22Rv1 (cell line): ENCODE measurements at regions not wholly inside any gene's neighbourhood (a gene's known extent, or its start where the extent isn't known, plus 50 kb on each side); places are given as distances from the start of the nearest gene placed in this dataset.

ENCODE experiments used
- H3K27ac ChIP-seq: fragments of 450-650 bp; 2 replicates; pipeline ENCODE4 v1.5.1; 2017
- CTCF ChIP-seq: fragments of 450-650 bp; IDR thresholded peaks from 2 replicates; pipeline ENCODE4 v1.5.1; 2017; ENCODE audit warnings: mild to moderate bottlenecking
- ZFX ChIP-seq: fragments of 450-650 bp; IDR thresholded peaks from 2 replicates; pipeline ENCODE4 v1.6.1; 2017; ENCODE audit warnings: antibody characterized with exemption, borderline replicate concordance

- TF ChIP-seq ZFX, result no peak
- TF ChIP-seq CTCF, result no peak
- H3K27ac ChIP-seq, result no peak overlapping the region
Observed at GRCh38 chr7:17030559-17030958, 148.8 kb upstream of the AGR3 start.

- no peak for TF ChIP-seq ZFX
- TF ChIP-seq CTCF, result no peak
- H3K27ac ChIP-seq, result no peak overlapping the region
Observed at GRCh38 chr7:17031906-17032551, 150.2 kb upstream of the AGR3 start.

GRCh38 chr7:17033245-17033644 lies 151.5 kb upstream of the AGR3 start:
- H3K27ac ChIP-seq, result no peak overlapping the region
- TF ChIP-seq ZFX (no peak), CTCF (no peak)

- TF ChIP-seq ZFX (no peak), CTCF (no peak)
- no peak overlapping the region for H3K27ac ChIP-seq
Observed at GRCh38 chr7:17036584-17036983, 154.8 kb upstream of the AGR3 start.

- no peak overlapping the region for H3K27ac ChIP-seq
- TF ChIP-seq CTCF, result no peak
- TF ChIP-seq ZFX, result no peak
Observed at GRCh38 chr7:17037356-17037755, 155.6 kb upstream of the AGR3 start.

- no peak for TF ChIP-seq ZFX
- no peak for TF ChIP-seq CTCF
- no peak overlapping the region for H3K27ac ChIP-seq
Observed at GRCh38 chr7:17038160-17038782, 156.5 kb upstream of the AGR3 start.

GRCh38 chr7:17038783-17039170 lies 157.0 kb upstream of the AGR3 start:
- H3K27ac ChIP-seq, result no peak overlapping the region
- TF ChIP-seq ZFX, result no peak
- no peak for TF ChIP-seq CTCF
